OCI-LY1 (cell line): ENCODE measurements at regions not wholly inside any gene's neighbourhood (a gene's known extent, or its start where the extent isn't known, plus 50 kb on each side); places are given as distances from the start of the nearest gene placed in this dataset.

Source experiments
- CTCF ChIP-seq: fragments of 200-600 bp; sonication (generic), shearing (Covaris generic); IDR thresholded peaks from 2 replicates; pipeline ENCODE4 v1.5.1; 2017; ENCODE audit warnings: mild to moderate bottlenecking, antibody characterized with exemption, low read length, moderate library complexity, mixed read lengths
- EZH2 ChIP-seq: fragments of 200-600 bp; sonication (generic), shearing (Covaris generic); IDR thresholded peaks from 2 replicates; pipeline ENCODE4 v1.8.0; 2017; ENCODE audit warnings: borderline replicate concordance, mixed run types, mild to moderate bottlenecking, antibody characterized with exemption, low read length, moderate library complexity, mixed read lengths

DNA sequence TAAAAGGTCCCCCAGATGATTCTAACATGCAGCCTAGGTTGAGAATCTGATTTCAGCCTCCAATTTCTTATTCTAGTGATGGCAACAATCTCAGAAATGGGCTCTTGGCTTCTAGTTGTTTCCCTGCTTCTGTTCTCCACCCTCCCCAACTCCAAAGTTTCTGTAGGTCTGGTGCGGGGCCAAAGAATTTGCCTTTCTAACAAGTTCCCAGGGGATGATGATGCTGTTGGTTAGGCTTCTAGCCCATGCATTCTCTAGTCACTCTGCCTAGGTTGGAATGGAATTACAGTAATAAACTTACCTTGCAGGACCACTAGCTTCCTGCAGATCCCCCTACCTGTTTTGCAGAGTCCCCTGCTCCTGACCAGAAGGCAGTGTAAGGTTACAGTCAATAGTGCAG is 103.2 kb upstream of the PPP2R3A start:
- TF ChIP-seq CTCF = no peak
- no peak for TF ChIP-seq EZH2
